Caco-2 (cell line): ENCODE measurements at regions not wholly inside any gene's neighbourhood (a gene's known extent, or its start where the extent isn't known, plus 50 kb on each side); places are given as distances from the start of the nearest gene placed in this dataset.

Source experiments
- BruUV-seq: library from RNA; stranded (reverse); fragments of 400-500 nt; replicated peaks from 2 replicates; lab custom pipeline; 2021; lab: Mats Ljungman, UMichigan
- CTCF ChIA-PET: fragments of 300-600 bp; sonication (Branson Sonifier 250); formaldehyde crosslinking; loops from one replicate; lab custom pipeline; 2022; ENCODE audit warnings: antibody characterized with exemption; lab: Charles Lee
- POLR2A ChIA-PET: fragments of 300-600 bp; sonication (Branson Sonifier 250); formaldehyde crosslinking; loops from one replicate; lab custom pipeline; 2022; ENCODE audit warnings: antibody characterized with exemption; lab: Charles Lee
- DNase-seq, 2 experiments: peaks; one replicate each; pipeline versions ENCODE4 v3.0.0 to v3.0.0-alpha.2; 2020 to 2022
- H3K27me3 ChIP-seq: replicated peaks from 2 replicates; pipeline ENCODE4 v1.6.0; 2011; ENCODE audit warnings: low read length; ENCODE audit not compliant: control insufficient read depth, insufficient read depth
- H3K36me3 ChIP-seq: 2 replicates; pipeline ENCODE4 v1.5.1; 2011; ENCODE audit warnings: low read length; ENCODE audit not compliant: control insufficient read depth, insufficient read depth
- H3K4me1 ChIP-seq: fragments of 250-450 bp; sonication (Bioruptor Pico); 2 replicates; pipeline ENCODE4 v1.5.1; 2020; ENCODE audit warnings: mild to moderate bottlenecking
- H3K4me3 ChIP-seq: 2 replicates; pipeline ENCODE4 v1.5.1; 2011; ENCODE audit warnings: low read depth, mild to moderate bottlenecking, control low read depth, low read length
- H3K9me3 ChIP-seq: fragments of 250-450 bp; sonication (Bioruptor Pico); 2 replicates; pipeline ENCODE4 v1.5.1; 2020; ENCODE audit warnings: mild to moderate bottlenecking, moderate library complexity
- H3K27ac Mint-ChIP-seq: one replicate; pipeline ENCODE4 v1.8.0; 2022; ENCODE audit warnings: mixed read lengths; ENCODE audit not compliant: unreplicated experiment
- H3K27me3 Mint-ChIP-seq: one replicate; pipeline ENCODE4 v1.8.0; 2022; ENCODE audit warnings: mixed read lengths; ENCODE audit not compliant: insufficient read depth, unreplicated experiment
- H3K36me3 Mint-ChIP-seq: one replicate; pipeline ENCODE4 v1.8.0; 2022; ENCODE audit warnings: mild to moderate bottlenecking, mixed read lengths; ENCODE audit not compliant: insufficient read depth, unreplicated experiment
- H3K4me1 Mint-ChIP-seq: one replicate; pipeline ENCODE4 v1.8.0; 2022; ENCODE audit warnings: low read depth, mixed read lengths; ENCODE audit not compliant: unreplicated experiment
- H3K4me3 Mint-ChIP-seq: one replicate; pipeline ENCODE4 v1.8.0; 2022; ENCODE audit warnings: mild to moderate bottlenecking, moderate library complexity, mixed read lengths; ENCODE audit not compliant: unreplicated experiment
- H3K9me3 Mint-ChIP-seq: one replicate; pipeline ENCODE4 v1.8.0; 2022; ENCODE audit warnings: mixed read lengths; ENCODE audit not compliant: unreplicated experiment
- intact Hi-C: fragments of 100-400 bp; cut with micrococcal nuclease; formaldehyde crosslinking; loops from one replicate; pipeline ENCODE4 v1.10.0; 2022; ENCODE audit not compliant: unreplicated experiment
- TF ChIP-seq, protein P1 (sequence below), 2 experiments: fragments of 200-600 bp in 1 of 2; IDR thresholded peaks; 1 replicate in 1 of 2; 2 replicates in 1 of 2; pipeline versions ENCODE4 v1.5.1 to v1.8.0; 2011 to 2022; ENCODE audit warnings: antibody characterized with exemption in 1 of 2, control low read depth in 1 of 2, inconsistent platforms in 1 of 2, low read depth in 1 of 2, low read length in 1 of 2, mild to moderate bottlenecking in 1 of 2, moderate library complexity in 1 of 2; ENCODE audit not compliant: insufficient read depth in 1 of 2, severe bottlenecking in 1 of 2, unreplicated experiment in 1 of 2

DNA sequence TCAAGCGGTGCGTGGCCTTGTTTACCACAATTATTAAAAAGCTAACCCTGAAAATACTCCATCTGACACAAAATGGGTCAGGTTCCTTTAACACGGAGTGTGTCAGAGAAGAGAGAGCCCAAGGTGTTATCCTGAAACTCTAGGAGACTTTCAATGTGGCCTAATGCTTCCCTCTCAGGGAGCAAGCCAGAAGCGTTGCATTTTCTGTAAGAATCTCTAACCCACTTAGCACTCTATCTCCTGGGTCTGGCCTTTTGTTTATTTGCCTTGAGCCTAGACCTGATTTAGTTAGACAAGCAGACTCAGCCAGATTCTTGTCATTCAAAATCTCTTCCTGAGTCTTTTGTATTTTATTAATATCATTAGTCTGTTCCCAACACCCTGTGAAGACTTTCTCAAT, 184.0 kb upstream of the SYT1 start:
- Mint-ChIP-seq H3K9me3 (no peaks in the 10 kb centered on the region), H3K4me1 (no peaks in the 10 kb centered on the region), H3K27ac (no peak overlapping the region), H3K27me3 (no peaks in the 10 kb centered on the region), H3K36me3 (no peaks in the 10 kb centered on the region), H3K4me3 (no peak overlapping the region)
- no peak overlapping the region for H3K4me3 ChIP-seq
- ChIA-PET CTCF (no interaction called here), POLR2A (no interaction called here)
- DNase-seq: no peak
- BruUV-seq: no TSS peak
- no peaks in the 10 kb centered on the region for H3K4me1 ChIP-seq
- H3K36me3 ChIP-seq: no peaks in the 10 kb centered on the region
- intact Hi-C loops: no loop called here
- TF ChIP-seq, protein P1, sequence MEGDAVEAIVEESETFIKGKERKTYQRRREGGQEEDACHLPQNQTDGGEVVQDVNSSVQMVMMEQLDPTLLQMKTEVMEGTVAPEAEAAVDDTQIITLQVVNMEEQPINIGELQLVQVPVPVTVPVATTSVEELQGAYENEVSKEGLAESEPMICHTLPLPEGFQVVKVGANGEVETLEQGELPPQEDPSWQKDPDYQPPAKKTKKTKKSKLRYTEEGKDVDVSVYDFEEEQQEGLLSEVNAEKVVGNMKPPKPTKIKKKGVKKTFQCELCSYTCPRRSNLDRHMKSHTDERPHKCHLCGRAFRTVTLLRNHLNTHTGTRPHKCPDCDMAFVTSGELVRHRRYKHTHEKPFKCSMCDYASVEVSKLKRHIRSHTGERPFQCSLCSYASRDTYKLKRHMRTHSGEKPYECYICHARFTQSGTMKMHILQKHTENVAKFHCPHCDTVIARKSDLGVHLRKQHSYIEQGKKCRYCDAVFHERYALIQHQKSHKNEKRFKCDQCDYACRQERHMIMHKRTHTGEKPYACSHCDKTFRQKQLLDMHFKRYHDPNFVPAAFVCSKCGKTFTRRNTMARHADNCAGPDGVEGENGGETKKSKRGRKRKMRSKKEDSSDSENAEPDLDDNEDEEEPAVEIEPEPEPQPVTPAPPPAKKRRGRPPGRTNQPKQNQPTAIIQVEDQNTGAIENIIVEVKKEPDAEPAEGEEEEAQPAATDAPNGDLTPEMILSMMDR (IDR thresholded peaks at IDR 0.05; ENCODE audit: insufficient read depth in 1 of 2, low read depth in 1 of 2, low read length in 1 of 2, severe bottlenecking in 1 of 2, unreplicated experiment in 1 of 2): no peak
- H3K9me3 ChIP-seq: no peaks in the 10 kb centered on the region
- no peaks in the 10 kb centered on the region for H3K27me3 ChIP-seq

DNA sequence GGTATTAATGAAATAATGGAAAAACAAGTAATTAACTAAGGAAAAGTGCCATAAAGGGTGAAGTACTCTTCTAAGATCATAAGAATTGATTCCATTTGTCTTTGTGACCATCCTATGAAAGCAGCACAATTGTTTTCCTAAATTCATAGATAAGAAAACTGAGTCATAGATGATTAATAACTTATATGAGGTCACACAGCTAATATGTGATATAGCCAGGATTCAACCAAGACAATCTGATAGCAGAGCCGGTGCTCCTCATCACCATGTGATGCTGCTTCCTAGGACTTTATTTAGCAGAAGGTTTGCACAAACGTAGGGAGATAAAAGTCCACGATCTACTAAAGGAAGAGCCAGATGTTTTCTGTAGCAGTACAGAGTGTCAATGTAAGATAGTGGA, 181.5 kb upstream of the SYT1 start:
- no TSS peak for BruUV-seq
- CTCF ChIA-PET: no interaction called here
- no peak for DNase-seq
- Mint-ChIP-seq H3K4me3 (no peak overlapping the region), H3K27me3 (no peaks in the 10 kb centered on the region), H3K9me3 (no peaks in the 10 kb centered on the region), H3K36me3 (no peaks in the 10 kb centered on the region), H3K27ac (no peak overlapping the region), H3K4me1 (no peaks in the 10 kb centered on the region)
- POLR2A ChIA-PET: no interaction called here
- Histone ChIP-seq H3K36me3 (no peaks in the 10 kb centered on the region), H3K9me3 (no peaks in the 10 kb centered on the region), H3K27me3 (no peaks in the 10 kb centered on the region), H3K4me3 (no peak overlapping the region), H3K4me1 (no peaks in the 10 kb centered on the region)
- intact Hi-C loops: no loop called here
- TF ChIP-seq, protein P1 (IDR thresholded peaks at IDR 0.05; ENCODE audit: insufficient read depth in 1 of 2, low read depth in 1 of 2, low read length in 1 of 2, severe bottlenecking in 1 of 2, unreplicated experiment in 1 of 2): no peak

DNA sequence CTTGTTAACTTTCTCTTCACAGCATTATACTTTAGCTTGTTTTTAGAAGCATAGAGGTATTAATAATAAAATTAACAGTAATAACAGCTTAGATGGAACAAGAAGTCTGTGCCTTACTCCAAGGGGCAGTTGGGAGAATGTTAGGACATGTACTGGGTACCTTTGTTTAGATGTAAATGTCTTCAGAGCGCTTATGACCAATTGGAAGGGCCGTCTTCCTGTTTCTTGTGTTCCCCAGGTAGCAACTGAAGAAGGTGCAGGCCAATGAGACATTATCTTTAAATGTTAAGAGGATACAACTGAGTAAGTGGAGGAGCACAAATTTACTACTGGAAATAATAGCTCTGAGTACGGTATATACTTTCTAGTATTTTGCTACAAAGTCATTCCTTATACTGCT, 180.9 kb upstream of the SYT1 start:
- TF ChIP-seq, protein P1 (IDR thresholded peaks at IDR 0.05; ENCODE audit: insufficient read depth in 1 of 2, low read depth in 1 of 2, low read length in 1 of 2, severe bottlenecking in 1 of 2, unreplicated experiment in 1 of 2): no peak
- Histone ChIP-seq H3K4me1 (no peaks in the 10 kb centered on the region), H3K27me3 (no peaks in the 10 kb centered on the region), H3K4me3 (no peak overlapping the region), H3K9me3 (no peaks in the 10 kb centered on the region), H3K36me3 (no peaks in the 10 kb centered on the region)
- no peaks in the 10 kb centered on the region for H3K4me1 Mint-ChIP-seq
- no peaks in the 10 kb centered on the region for H3K27me3 Mint-ChIP-seq
- no peaks in the 10 kb centered on the region for H3K9me3 Mint-ChIP-seq
- H3K27ac Mint-ChIP-seq: no peak overlapping the region
- ChIA-PET CTCF (no interaction called here), POLR2A (no interaction called here)
- no peaks in the 10 kb centered on the region for H3K36me3 Mint-ChIP-seq
- H3K4me3 Mint-ChIP-seq: no peak overlapping the region
- no peak for DNase-seq
- no TSS peak for BruUV-seq
- intact Hi-C loops: no loop called here
